DMS79 treated with DMSO at 0.1 percent for 48 hours (cell line): ENCODE measurements at regions not wholly inside any gene's neighbourhood (a gene's known extent, or its start where the extent isn't known, plus 50 kb on each side); places are given as distances from the start of the nearest gene placed in this dataset.
"Not testable (repeated sequence)": the region's sequence is repeated elsewhere in the genome, so short reads cannot be mapped to it uniquely, and the experiment has no call there.

Experiments used
- DNase-seq: peaks from one replicate; lab custom pipeline; 2025; lab: John Stamatoyannopoulos, UW

DNA sequence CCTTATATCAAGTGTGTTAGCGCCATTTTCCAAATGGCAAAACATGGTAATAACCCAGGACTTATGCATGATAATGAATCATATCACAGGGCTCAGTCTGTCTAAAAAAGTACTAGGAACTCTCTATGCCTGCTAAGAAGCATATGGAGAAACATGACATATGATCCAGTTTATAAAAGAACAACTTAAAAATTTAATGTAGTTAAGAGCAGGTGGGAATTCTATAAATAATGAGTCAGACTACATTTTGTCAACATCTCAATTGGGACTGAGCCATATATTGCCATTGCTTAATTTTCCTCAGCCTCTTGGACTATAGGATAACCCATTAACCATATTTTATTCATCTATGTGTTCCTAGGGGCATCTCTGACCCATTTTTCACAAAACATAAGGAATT is 360.4 kb upstream of the AGA start:
- DNase-seq: no peak

DNA sequence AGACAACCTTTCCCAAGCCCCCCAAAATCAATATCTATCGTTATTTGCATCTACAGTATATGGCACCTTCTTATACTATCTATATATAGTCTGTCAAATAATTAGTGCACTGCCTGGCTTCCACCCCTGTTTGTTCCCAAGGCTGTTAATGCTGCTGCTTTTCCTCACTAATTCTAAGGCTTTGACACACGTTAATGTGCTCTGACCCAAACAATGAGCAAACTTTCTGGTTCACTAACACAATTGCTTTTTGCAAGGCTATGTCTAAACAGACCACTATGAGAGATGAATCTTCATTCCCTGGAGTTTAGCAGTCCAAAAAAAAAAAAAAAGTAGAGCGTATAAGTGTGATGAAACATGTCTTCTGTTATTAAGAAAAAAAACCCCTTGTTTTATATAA is 360.9 kb upstream of the AGA start:
- no peak for DNase-seq

DNA sequence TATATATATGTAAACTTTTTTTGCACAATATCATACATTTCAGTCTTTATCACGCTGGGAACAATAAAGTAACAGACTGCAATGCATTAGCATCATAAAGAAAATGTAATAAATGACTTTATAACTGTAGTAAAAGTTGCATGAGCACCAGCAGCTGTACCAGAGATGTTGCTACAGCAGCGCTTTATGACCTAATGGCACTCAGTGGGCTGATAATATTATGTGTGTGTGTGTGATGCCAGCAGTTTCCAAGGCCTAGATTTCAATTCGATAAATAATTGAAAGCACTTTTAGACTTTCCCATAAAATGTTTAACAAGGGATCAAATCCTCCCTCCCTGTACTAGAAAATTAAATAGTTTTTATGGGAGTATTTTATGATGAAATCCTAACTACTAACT is 367.6 kb upstream of the AGA start:
- DNase-seq: no peak

DNA sequence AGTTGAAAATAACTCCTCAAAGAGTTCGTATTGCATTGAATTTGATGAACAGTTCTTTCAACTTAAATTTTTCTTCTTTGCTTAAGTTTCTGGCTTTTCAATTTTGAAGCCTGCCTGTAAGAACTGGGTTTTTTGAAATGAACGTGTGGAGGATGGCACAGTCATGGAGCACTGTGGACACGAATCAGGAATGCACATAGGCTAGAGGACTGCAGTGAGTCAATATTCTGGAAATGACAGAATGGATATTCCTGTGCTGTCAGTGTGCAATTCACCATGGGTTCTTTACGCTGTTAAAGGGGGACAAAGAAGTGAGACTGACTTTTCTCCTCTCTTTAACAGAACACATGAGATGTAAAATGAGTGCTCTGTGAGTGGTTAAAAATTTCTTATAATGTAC is 368.0 kb upstream of the AGA start:
- no peak for DNase-seq

DNA sequence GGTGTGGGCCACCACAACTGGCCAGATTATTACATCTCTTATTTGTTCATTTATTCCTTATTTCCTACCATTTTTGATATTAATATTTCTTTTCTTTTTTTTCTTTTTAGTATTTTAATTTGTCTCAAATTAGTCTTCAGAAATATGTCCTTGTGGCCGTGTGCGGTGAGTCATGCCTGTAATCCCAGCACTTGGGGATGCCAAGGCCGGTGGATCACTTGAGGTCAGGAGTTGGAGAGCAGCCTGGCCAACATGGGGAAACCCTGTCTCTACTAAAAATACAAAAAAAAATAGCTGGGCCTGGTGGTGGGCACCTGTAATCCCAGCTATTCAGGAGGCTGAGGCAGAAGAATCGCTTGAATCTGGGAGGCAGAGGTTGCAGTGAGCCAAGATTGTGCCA is 376.2 kb upstream of the AGA start:
- not testable (repeated sequence) for DNase-seq

DNA sequence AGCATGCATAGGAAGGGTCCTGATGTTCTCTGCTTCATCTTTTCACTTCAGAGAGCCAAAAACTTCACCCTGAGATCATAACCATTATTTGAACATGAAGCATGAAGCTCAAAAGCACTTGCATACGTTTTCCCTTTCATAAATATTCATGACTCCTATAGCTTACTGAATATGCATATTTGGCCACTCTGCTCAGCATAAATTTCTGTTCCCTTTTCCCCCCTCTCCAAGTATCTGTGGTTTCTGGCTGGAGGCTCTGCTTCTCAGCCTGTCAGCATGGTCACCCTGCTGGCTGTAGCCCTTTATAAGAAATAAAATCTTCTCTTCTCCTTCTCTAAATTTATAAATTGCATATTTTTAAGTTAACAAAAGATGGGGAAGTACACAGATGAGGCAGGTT is 384.7 kb upstream of the AGA start:
- DNase-seq: no peak

DNA sequence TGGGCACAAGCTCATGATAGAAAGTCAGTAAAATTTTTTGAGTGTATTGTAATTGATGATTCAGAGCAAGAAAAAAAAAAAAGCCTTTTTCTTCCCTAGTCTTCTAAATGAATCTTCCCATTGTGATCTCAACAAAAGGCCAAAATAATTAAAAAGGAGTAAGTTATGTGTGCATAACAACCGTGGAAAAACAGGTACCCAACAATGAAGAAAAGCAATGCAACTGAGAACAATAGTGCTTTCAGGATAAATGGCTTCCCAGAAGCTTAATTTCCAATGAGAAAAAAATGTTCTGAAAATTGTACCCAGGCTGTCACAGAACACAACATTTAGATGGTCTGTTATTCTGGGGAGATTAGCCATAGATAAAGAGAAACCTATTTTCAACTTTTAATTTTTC is 399.0 kb upstream of the AGA start:
- no peak for DNase-seq

DNA sequence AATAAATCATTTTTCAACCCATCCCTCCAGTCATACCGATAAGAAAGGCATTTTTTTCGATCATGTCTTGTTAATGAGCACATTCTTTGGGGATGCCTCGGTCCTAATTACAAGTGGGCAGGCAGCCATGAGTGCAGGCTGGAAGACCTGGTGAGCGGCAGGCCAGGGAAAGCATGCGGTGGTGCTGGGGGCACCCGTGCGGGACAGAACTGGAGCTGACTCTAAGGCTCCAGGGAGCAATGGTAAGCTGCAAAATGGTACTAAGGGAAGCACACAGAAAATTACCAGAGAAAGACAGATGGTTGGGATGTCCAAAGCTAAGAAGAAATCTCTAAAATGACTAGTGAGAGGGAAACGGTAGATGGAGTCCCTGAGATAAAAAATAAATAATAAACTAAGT is 411.0 kb upstream of the AGA start:
- no peak for DNase-seq

DNA sequence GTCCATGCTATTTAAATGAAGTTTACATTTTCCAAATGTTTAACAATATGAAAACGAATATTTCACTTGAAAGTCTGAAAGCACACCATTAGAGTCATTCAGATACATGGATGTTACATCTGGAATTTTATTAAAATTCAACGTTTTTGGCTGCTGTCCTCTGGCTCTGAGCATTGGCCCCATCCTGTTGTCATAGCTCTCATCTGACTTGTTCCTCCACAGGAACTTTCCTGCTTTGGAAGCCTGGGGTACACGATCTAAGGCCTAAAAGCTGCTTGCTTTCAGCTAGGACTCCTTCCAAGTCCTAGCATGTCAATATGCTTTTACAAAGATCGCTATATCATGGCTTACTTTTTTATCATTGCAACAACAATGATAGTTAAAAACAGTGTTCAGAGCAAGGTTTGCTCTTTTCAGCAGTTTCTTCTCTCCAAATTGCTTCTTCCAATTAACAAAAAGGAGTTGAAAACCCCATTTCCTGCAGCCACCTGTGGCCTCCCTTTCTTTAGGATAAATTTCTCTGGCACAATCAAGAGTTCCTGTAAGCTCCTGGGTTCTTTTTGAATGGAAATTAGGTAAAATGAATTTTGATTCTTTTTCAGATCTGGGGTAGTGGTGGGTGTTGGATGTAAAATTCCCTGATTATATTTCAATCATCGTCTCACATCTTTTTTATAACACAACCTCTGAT is 413.4 kb upstream of the AGA start:
- DNase-seq: no peak

DNA sequence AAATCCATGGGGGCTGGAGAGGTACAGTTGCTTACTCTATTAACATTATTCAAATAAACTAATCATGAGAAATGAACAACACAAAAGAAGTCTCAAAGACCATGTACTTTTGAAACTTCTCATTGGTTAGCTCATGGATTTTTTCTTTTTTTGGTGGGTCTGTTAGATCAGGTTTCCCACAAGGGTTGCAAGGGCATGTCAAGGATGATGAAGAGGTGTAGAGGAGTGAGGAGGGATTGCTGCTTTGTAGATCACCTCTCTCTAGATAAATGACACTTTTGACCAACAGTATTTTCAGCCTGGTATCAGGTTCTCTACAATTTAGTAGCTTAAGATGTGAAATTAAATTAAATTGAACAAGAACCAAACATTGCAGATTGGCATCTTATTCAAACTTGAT is 417.9 kb upstream of the AGA start:
- DNase-seq: no peak

DNA sequence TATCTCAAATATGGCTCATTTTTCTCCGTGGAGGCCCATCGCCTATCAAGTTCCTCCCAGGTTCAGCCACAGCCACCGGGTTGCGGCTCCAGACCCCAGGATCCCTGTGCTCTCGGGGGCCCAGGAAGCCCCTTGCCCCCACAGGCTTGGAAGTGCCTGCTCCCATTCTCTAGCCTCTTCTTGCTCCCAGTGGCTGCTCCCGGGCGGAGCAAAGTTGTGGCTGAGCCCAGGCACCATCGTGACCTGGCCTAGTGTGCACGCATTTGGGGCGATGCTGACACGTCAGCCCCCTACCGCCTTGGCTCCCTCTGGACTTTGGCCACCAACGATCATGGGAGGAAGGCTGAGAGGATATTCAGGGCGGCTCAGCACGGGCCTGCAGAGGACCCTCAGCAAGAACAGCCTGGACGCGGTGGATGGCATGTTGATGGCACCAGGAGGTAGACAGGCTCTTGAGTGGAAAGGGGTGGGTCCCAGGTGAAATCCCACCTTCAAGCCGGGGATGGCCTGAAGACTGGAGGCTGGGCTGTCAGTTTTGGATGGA is 419.4 kb upstream of the AGA start:
- DNase-seq: no peak

DNA sequence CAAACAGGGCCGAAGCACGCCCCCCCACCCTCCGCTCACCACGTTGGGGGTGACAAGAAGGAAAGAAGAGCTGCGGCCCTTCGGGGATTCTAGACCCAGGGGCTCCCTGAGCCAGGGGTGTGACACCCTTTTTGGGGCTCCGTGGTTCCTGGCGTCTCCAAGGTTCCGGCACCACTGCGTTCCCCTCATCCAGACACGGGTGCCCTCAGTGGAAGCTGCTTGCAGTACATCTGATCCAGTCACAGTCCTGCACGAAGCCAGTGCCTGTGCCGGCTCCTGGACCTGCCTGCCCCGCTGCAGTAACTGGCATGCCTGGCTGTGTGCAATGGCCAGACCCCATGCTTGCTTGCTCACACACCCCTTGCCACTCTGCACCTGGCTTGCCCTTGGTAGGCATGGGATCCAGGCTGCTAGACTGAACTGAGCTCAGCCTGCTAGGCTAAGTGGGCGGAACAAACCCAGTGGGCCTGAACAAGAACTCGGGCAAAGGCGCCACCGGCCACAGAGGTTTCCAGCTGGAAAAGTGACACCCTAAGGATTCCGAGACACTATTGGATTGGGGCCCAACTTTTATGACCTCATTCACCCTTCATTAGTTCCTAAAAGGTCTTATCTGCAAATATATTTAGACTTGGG is 420.4 kb upstream of the AGA start:
- no peak for DNase-seq

DNA sequence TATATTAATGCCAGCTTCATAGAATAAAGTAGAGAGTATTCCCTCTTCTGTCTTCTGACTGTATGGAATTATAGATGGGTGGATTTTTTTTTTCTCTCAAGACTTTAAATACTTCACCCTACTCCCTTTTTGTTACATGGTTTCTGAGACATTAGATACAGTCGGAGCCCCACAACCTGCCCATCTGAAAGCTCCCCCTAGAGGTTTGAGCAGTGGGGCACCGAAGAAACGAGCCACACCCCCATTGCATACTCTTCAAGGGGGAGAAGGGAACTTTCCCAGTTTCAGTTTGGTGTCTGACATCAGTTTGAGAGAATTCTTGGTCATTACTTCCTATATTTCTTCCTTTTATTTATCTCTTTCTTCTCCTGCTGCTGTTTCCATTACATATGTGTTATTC is 437.6 kb upstream of the AGA start:
- no peak for DNase-seq

DNA sequence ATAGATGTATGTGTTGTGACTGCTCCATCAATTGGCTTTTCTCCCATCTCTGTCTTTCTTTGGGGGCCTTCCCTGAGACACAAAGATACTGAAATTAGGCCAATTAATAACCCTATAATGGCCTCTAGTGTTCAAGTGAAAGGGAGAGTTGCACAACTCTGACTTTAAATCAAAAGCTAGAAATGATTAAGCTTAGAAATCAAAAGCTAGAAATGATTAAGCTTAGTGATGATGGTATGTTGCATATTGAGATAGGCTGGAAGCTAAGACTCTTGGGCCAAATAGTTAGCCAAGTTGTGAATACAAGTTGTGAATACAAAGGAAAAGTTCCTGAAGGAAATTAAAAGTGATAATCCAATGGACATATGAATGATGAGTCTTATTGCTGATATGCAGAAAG is 452.9 kb upstream of the AGA start:
- no peak for DNase-seq

DNA sequence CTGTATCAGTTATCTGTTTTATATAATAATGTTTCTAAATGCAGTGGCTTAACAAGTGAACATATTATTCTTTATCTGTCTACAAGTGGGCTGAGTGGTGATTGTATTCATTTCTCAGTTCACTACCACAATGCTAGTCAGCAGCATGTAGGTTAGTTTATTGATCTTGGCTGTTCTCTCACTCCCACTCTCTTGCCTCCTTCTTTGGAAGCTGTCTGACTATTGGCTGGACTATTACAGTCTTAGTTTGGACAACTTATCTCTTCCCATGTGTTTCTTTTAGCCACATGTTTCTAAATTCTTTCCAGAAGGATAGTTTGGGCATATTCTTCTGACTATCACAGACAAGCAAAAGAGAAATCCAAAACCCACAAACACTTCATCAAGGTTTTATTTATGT is 459.5 kb upstream of the AGA start:
- no peak for DNase-seq

DNA sequence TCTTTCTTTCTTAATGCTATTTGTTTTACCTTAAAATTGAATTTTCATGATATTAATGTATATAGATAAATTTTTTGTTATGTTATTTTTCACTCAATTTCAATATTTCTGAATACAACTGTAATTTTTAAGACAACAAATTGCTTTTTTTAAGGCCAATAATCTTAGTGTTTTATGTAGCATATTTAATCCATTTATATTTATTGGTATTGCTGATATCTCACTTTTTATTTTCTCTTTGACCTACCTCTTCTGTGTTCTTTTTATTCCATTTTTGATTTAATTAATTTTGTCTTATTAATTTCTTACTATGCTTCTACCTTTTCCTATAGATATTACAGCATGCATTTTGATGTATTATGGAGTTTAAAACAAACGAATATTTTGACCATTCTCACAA is 460.1 kb upstream of the AGA start:
- no peak for DNase-seq

DNA sequence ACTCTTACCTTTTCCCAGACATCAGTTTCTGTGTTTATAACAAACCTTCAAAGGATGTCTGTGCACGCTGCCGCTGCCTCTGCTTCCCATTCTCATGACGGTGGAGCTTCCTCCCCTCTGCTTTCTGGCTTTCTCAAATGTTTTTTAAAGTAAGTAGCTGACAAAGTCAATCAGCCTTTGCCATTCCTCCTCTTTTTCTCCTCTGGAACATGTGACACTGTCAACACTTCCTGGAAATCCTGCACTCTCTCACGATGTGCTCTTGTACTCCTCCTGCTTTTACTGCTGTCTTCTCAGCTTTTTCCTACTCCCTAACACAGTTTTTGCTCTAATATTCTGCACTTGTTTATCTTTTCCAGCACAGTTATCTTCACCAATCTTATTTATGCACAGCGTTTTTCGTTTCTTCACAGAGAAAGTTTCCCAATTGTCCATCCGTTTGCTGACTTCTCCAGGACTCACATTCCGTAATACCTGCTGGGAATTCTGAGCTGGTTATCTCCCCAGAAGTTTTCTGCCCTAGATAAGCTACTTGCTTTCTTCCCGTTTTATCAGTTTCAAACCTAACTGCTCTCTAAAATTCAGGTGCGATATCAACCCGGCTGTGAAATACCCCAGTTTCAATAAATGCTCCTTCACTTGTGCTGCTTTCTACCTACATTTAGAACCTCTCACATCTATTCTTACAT is 465.6 kb upstream of the AGA start:
- no peak for DNase-seq

DNA sequence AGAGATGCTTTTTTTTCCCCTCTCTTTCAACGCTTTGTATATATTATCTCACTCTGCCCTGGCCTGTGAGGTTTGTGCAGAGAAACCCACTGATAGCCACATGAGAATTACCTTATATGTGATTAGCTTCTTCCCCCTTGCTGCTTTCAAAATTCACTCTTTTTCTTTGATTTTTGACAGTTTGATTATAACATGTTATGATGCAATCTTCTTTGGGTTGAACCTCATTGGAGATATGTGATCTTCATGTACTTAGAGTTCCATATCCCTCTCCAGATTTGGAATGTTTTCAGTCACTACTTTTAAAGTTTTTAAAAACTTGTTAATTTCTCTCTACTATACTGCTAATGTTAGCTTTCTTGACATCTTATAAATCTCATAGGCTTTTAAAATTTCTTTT is 479.5 kb upstream of the AGA start:
- DNase-seq: no peak

DNA sequence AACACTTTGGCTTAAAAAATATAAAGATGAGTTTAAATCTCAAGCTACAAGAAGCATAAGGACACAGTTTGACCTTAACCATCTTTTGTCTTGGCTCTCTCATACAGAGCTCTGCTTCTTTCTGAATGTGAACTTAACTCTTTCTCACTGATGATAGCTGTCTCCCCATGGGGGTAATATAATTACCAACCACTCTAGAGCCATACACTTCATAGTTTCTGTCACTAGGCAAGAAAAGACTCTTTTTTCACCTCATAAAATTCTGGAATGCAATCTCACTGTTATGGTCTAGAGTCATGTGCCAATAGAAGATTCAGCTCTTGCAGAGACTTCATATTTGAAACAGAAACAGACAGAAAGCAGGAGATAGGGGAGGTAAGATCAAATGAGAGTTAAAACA is 481.7 kb upstream of the AGA start:
- no peak for DNase-seq

DNA sequence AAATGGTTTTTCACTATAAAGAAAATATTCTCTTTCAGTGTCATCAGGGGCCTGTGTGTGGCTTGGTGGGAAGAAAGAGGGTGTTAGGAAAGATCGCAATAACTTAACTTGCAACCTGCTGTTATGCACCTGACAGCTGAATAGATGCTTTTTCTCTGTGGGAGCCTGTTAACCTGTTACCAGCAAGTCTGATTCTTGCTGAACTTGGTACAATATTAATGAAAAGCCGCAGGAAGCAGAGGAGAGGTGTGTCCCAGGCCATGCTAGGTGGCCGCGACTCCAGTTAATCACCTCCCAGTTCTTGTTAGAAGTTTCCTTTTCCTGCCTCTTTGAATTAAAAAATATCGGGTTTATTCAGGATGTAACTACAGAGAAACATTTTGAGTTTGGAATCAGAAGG is 494.8 kb upstream of the AGA start:
- no peak for DNase-seq

DNA sequence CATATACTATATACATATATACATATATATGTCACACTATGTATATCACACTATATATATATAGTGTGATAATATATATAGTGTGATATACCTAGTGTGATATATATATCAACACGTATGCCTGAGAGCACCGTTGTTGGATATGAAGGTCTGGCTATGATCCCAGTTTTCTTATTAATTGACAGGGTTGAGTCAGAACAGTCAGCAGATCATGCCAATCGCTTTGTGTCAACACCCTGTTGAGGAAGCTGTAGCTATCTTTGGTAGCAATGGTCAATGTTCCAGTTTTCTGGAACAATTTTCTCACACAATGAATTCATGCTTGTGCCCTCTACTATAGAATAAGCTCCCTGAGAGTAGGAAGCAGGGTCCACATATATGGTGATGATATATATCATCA is 496.0 kb upstream of the AGA start:
- no peak for DNase-seq

DNA sequence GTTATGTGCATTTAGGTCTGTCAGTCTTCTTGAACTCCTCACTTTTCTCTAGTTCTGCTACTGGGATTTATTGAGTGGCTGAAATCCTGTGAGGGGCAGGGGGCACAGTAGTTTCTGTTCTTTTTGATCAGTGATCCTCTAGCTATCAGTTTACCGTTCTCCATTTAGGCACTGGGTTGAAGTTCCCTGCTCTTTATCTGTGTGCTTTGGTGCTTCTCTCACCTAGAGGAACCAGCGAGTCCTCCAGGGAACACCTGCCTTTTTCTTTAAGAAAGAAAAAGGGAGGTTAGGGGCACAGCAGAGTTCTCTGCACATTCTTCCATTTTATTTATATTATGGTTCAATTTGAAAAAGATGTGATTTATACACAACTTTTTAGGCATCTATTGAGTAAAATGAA is 503.0 kb upstream of the AGA start:
- no peak for DNase-seq

DNA sequence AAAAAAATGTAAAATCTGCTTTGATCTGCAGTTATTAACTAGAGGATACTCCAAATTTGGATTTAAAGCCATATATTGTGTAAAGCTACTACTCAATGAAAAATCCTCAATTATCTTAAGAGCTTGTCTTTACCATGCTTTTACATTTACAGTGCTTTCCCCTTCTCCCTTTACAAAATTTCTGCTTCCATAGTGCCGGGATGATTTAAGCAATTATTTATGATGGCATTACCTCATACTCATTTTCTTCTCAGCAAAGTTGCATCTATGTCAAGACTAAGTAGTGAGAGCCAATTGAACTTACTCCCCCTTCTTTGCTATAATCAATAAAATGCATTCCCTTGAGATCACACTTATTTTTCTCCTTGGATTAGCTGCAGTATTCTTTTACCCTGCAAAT is 505.4 kb upstream of the AGA start:
- DNase-seq: no peak

DNA sequence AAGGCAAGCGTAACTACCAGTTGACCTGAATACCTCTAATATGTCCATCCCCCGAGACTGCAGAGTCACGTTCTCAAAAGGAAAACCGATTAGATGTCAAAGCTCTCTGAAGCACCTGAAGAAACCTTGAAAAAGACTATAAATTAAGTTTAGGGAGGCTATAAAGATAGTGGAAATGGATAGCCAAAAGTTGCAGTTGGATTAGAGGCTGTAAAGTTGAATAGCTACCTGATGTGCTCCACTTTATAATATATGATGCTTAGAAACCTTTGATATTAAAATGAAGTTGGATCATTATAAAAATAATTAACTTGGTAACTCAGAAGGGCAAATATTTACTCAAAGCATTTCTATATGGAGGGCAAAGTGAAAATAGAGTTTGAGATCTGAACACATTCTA is 506.6 kb upstream of the AGA start:
- DNase-seq: no peak
